GM12873 (cell line): ENCODE measurements at regions not wholly inside any gene's neighbourhood (a gene's known extent, or its start where the extent isn't known, plus 50 kb on each side); places are given as distances from the start of the nearest gene placed in this dataset.
A peak's percentile ranks its signal among the peaks of the same experiment; 100 is the strongest.

Experiments
- TF ChIP-seq, protein P1 (sequence below): IDR thresholded peaks from 2 replicates; pipeline ENCODE4 v1.5.1; 2012; ENCODE audit warnings: low read depth, mild to moderate bottlenecking, moderate library complexity, low read length, control low read depth; ENCODE audit not compliant: insufficient read depth; ENCODE audit errors: missing control alignments

DNA sequence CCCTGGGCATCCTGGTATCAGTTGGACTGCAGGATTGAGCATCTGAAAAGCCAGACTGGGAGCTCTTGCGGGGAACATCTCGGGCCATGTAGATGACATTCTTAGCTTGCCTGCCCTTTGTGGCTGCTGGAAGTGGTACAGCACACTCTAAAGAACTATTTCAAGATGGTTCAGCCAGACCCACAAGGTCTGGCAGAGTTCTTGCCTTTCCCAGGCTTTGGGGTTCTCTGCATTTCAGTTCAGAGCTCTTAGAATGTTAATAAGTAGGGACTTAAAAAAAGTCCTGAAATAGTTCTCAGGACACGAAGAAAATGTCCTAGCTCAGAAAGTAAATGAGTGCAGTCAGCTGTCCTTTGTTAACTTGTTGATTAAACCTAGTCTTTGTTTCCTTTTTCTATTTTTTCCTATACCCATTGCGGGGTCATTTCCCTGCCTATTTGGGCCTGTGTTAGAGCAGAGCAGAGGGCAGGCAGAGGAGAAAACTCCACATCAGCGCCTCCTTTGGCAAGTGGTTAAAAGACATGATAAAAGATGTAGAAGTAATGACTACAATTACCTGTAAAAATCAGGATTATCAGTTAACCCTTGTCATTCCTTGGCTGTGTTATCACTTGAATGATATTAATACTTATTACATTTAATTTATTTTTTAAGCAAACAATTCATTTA is 291.5 kb downstream of the ZSWIM6 start:
- TF ChIP-seq, protein P1, sequence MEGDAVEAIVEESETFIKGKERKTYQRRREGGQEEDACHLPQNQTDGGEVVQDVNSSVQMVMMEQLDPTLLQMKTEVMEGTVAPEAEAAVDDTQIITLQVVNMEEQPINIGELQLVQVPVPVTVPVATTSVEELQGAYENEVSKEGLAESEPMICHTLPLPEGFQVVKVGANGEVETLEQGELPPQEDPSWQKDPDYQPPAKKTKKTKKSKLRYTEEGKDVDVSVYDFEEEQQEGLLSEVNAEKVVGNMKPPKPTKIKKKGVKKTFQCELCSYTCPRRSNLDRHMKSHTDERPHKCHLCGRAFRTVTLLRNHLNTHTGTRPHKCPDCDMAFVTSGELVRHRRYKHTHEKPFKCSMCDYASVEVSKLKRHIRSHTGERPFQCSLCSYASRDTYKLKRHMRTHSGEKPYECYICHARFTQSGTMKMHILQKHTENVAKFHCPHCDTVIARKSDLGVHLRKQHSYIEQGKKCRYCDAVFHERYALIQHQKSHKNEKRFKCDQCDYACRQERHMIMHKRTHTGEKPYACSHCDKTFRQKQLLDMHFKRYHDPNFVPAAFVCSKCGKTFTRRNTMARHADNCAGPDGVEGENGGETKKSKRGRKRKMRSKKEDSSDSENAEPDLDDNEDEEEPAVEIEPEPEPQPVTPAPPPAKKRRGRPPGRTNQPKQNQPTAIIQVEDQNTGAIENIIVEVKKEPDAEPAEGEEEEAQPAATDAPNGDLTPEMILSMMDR, result peak; percentile 37

DNA sequence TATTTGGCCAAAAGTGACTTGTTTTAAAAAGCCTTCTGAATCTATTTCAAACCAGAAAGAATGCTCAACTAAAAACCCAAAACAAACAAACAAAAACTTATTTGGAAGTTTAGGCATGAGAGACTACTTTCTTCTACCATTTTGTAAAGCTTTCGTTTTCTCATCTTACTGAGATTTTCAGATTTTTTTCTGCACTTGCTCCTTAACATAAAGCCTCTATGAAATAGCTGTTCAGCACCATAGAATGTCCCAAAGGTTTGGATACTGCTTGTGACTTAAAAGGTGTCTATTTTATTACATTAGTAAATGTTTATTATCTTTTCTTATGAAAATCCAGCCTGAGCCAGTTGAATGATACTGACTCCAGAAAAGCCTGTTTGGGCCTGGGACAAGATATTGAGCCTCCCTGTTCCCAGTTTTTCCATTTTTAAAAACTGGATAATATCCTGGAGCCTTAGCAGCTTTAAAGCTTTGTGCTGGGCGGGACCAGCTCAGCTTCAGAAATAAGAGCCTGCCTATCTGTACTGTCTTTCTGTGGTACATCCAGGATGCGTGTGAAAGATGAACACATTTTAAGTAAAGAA is 292.6 kb downstream of the ZSWIM6 start:
- TF ChIP-seq, protein P1, result no peak

DNA sequence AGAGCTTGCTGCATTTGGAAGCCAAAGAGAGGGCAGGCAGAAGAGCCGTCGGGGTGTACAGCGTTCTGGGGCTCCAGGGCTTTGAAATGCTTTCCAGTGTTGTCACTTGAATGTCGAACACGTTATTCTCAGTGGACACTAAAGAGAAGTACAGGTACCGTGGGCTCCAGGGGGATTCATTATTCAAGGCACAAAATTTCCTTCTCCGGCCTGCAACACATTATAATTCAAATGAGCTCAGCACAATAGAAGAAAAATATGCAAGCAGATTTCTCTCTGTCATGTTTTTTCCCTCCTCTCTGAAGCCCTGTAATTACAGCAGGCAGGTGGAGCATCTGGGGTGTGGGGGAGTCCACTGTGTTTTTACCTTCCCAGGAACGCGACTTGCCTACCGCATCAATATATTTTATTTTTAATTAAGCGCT is 293.1 kb downstream of the ZSWIM6 start:
- TF ChIP-seq, protein P1, result no peak

DNA sequence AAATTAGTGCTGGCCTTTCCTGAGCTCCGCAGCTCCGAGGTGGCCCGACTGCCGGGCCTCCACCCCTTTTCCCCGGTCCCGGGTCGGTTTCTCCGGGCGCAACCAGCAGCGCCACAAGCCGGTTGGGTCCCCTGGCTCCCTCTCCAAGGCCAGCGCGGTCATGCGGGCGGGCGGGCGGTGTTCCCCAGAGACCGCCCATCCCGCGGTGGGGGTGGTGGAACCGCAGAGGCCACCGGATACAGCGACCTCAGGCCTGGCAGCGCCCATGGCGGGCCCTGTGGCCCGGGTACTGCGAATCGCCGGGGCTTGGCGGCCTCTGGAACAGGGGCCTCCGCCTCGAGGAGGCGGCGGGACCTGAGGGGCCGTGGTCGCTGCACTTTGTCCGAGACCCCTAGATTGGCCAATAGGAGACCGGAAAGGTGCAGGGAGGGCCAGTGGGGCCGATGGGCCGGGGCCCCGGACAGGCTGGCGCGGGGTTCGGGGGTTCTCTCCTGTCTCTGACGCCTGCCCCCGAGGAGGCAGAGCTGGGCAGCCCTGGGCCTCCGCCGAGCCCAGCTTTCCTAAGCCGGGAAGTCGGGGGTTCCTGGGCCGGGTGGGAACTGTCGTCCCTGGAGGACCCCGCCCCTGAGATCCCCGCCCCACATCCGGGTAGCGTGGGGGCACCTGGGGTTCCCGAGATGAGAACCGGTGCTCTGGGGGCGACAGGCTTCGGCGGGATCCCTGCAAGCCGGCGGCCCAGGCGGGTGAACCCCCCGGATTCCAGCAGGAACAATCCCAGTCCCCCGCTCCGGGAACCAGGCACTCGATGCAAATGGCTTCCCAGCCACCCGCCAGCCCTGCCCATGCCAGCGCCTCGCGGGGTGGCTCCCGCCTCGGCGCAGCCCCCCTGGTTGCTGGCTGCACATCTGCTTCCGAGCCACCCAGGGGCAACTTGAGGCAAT is 293.9 kb downstream of the ZSWIM6 start:
- TF ChIP-seq, protein P1, result no peak

DNA sequence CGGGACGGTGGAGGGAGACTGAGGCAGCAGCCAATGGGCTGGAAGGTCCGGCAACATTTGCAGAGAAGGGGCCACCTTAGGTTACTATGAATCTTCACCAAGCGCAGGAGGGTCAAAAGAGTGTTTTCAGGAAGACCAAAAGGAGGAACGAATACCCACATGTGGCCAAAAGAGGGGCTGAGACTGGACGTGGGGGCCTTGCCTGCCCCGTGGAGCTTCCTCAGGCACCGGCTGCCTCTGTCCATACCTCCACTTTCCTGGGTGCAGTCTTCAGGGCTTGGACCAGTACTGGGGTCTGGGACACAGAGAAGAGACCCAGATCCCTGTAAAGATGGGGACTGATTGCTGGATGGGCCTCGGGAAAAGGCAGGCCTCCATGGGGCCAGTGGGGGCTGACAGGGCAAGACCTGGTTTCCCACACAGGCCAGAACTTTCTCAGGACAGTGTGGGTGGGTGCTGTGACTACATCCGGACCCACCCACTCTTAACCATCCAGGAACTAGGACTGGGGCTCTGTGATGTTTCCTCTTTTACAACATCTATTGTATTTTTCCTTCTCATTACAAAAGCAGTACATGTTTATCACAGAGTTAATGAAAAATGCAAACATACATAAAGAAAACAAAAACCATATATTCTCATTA is 294.7 kb downstream of the ZSWIM6 start:
- TF ChIP-seq, protein P1, result no peak

DNA sequence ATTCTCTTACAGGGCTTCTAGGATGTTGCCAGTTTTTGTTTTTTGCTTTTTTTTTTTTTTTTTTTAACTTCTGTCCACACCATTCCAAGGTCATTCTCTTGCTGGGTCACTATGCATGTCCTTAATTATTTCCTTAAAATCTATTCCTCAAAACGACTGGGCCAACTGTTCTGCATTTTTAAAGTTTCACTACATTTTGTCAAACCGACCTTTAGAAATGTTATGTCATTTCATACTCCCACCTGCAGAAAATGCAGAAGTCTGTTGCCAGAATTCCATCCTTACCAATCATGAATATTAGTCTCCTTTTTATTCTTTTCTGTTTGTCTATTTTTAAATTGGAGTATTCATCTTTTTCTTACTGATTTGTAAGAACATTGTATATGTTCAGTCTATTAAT is 295.5 kb downstream of the ZSWIM6 start:
- TF ChIP-seq, protein P1, result no peak

DNA sequence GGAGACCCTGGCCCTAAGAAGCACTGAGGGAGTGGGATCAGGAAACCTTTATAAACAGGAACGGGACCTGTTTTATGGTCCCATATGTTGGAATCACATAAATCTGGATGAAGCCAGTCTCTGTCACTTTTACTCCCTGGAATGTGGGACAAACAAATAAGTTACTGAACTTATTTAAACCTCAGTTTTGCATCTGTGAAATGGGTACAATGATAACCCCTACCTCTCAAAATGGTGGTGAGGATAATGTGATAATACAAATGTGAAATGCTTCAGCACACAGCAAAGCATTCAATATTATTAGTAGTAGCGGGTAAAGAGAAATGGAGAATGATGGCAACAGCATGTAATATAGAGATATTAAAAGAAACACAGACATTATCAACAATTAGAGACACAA is 298.9 kb downstream of the ZSWIM6 start:
- TF ChIP-seq, protein P1, result no peak
